ENCODE measurements at regions not wholly inside any gene's neighbourhood (a gene's known extent, or its start where the extent isn't known, plus 50 kb on each side); places are given as distances from the start of the nearest gene placed in this dataset.

- H3K9ac ChIP-seq = no peak overlapping the region
- H3K4me2 ChIP-seq = no peak overlapping the region; the same call in 1 of the 2 replicates
- POLR2A ChIA-PET = no interaction called here
- H3K9me2 ChIP-seq = no peaks in the 10 kb centered on the region
- H3F3A ChIP-seq (replicated peaks; ENCODE audit: insufficient read depth) = no peaks in the 10 kb centered on the region
- no peak overlapping the region for H3K4me3 ChIP-seq (ENCODE audit: low read depth in 2 of 2, low read length in 1 of 2)
- CTCF ChIA-PET = interaction anchor here (0.6 kb wide), 1 partner anchor 38 kb away, joined by 3 read pairs; no protein-coding TSS in a partner anchor
- no peak for TF ChIP-seq NRF1 (IDR thresholded peaks at IDR 0.05; ENCODE audit: low read depth, low read length)
- no peak for TF ChIP-seq TEAD4 (IDR thresholded peaks at IDR 0.05; ENCODE audit: borderline replicate concordance, insufficient read depth)
- no peak for TF ChIP-seq FOSL2 (IDR thresholded peaks at IDR 0.05; ENCODE audit: borderline replicate concordance, low read depth)
- TF ChIP-seq RCOR1 (IDR thresholded peaks at IDR 0.05; ENCODE audit: low read length) = no peak
- no peak for TF ChIP-seq POLR2AphosphoS5 (IDR thresholded peaks at IDR 0.05; ENCODE audit: low read depth, low read length)
- no peak for TF ChIP-seq MXI1 (IDR thresholded peaks at IDR 0.05; ENCODE audit: low read depth, low read length)
- TF ChIP-seq YY1 (IDR thresholded peaks at IDR 0.05; ENCODE audit: low read depth) = no peak
- TF ChIP-seq RXRA (IDR thresholded peaks at IDR 0.05; ENCODE audit: borderline replicate concordance, low read depth) = no peak
- TF ChIP-seq EP300 (IDR thresholded peaks at IDR 0.05; ENCODE audit: borderline replicate concordance in 1 of 2, low read depth in 1 of 2, low read length in 1 of 2) = no peak
- no peak for TF ChIP-seq SIN3A (IDR thresholded peaks at IDR 0.05; ENCODE audit: borderline replicate concordance, low read depth, low read length)
- TF ChIP-seq, protein P1, sequence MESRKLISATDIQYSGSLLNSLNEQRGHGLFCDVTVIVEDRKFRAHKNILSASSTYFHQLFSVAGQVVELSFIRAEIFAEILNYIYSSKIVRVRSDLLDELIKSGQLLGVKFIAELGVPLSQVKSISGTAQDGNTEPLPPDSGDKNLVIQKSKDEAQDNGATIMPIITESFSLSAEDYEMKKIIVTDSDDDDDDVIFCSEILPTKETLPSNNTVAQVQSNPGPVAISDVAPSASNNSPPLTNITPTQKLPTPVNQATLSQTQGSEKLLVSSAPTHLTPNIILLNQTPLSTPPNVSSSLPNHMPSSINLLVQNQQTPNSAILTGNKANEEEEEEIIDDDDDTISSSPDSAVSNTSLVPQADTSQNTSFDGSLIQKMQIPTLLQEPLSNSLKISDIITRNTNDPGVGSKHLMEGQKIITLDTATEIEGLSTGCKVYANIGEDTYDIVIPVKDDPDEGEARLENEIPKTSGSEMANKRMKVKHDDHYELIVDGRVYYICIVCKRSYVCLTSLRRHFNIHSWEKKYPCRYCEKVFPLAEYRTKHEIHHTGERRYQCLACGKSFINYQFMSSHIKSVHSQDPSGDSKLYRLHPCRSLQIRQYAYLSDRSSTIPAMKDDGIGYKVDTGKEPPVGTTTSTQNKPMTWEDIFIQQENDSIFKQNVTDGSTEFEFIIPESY (IDR thresholded peaks at IDR 0.05; ENCODE audit: borderline replicate concordance, low read depth) = no peak
- no peak for TF ChIP-seq FOXJ3 (CRISPR knock-in tag; IDR thresholded peaks at IDR 0.05)
- TF ChIP-seq JUND (IDR thresholded peaks at IDR 0.05) = no peak
- no peak for TF ChIP-seq SMC3 (IDR thresholded peaks at IDR 0.05; ENCODE audit: low read depth, low read length)
- no peak for TF ChIP-seq USF1 (IDR thresholded peaks at IDR 0.05; ENCODE audit: borderline replicate concordance, low read depth)
- TF ChIP-seq PBX3 (IDR thresholded peaks at IDR 0.05) = no peak
- TF ChIP-seq, protein P2, sequence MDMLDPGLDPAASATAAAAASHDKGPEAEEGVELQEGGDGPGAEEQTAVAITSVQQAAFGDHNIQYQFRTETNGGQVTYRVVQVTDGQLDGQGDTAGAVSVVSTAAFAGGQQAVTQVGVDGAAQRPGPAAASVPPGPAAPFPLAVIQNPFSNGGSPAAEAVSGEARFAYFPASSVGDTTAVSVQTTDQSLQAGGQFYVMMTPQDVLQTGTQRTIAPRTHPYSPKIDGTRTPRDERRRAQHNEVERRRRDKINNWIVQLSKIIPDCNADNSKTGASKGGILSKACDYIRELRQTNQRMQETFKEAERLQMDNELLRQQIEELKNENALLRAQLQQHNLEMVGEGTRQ (IDR thresholded peaks at IDR 0.05; ENCODE audit: borderline replicate concordance, low read depth, low read length) = no peak
- TF ChIP-seq REST (IDR thresholded peaks at IDR 0.05; ENCODE audit: low read depth, low read length) = no peak
- TF ChIP-seq MEF2A (IDR thresholded peaks at IDR 0.05; ENCODE audit: borderline replicate concordance, low read depth) = no peak
- H3K36me3 ChIP-seq (replicated peaks in 1 of 2; ENCODE audit: control insufficient read depth in 1 of 2, insufficient read depth in 2 of 2, low read length in 1 of 2) = no peaks in the 10 kb centered on the region
- H3K9me3 ChIP-seq = no peaks in the 10 kb centered on the region
- 90% methylated on average over 7 of the region's 7 CpGs for WGBS (ENCODE audit: low lambda C conversion rate)
- H3K27me3 ChIP-seq (ENCODE audit: insufficient read depth) = no peaks in the 10 kb centered on the region
- DNase-seq = no peak
- H2AFZ ChIP-seq (ENCODE audit: low read depth) = no peak overlapping the region
- H4K20me1 ChIP-seq (ENCODE audit: insufficient read depth) = no peaks in the 10 kb centered on the region
- H3K27ac ChIP-seq (ENCODE audit: low read depth in 2 of 2, low read length in 1 of 2) = no peak overlapping the region; a peak in 1 of 4 replicates
- H3K79me2 ChIP-seq (ENCODE audit: insufficient read depth) = no peaks in the 10 kb centered on the region
- peaks cover 11 to 15% of the 10 kb centered on the region in 2 experiments; a peak in 2 of 4 replicates for H3K4me1 ChIP-seq (ENCODE audit: control insufficient read depth in 1 of 2, insufficient read depth in 2 of 2, low read depth in 1 of 2, low read length in 1 of 2)
Measured at GRCh38 chr10:31120961-31121685, 89.5 kb upstream of the ZNF438 start.
